Tibial artery (tissue), 4 donors: ENCODE measurements at regions not wholly inside any gene's neighbourhood (a gene's known extent, or its start where the extent isn't known, plus 50 kb on each side); places are given as distances from the start of the nearest gene placed in this dataset.
"Not testable (repeated sequence)": the region's sequence is repeated elsewhere in the genome, so short reads cannot be mapped to it uniquely, and the experiment has no call there.

Experiments used
- DNase-seq, 2 donors: peaks; one replicate each; pipeline ENCODE4 v3.0.0-alpha.2; 2019
- H3K27ac ChIP-seq, 2 donors: fragments of 200-600 bp; sonication (generic) in 1 of 2; 1 replicate in 1 of 2; 2 replicates in 1 of 2; pipeline ENCODE4 v1.5.1; 2018 to 2019; ENCODE audit warnings: mild to moderate bottlenecking in 1 of 2
- H3K27me3 ChIP-seq, 2 donors: fragments of 200-600 bp; sonication (generic) in 1 of 2; one replicate each; pipeline versions ENCODE4 v1.5.1 to v1.6.0; 2016 to 2019
- H3K36me3 ChIP-seq, 3 donors: fragments of 200-600 bp; sonication (generic) in 2 of 3; one replicate each; pipeline ENCODE4 v1.5.1; 2016 to 2019; ENCODE audit warnings: mild to moderate bottlenecking in 2 of 3
- H3K4me1 ChIP-seq, 4 donors: fragments of 200-600 bp; sonication (generic) in 2 of 4; 1 replicate in 3 of 4; 2 replicates in 1 of 4; pipeline ENCODE4 v1.5.1; 2016 to 2019
- H3K4me3 ChIP-seq, 2 donors: fragments of 200-600 bp; sonication (generic) in 1 of 2; 1 replicate in 1 of 2; 2 replicates in 1 of 2; pipeline ENCODE4 v1.5.1; 2018 to 2019; ENCODE audit warnings: mild to moderate bottlenecking in 2 of 2
- H3K9me3 ChIP-seq, 3 donors: fragments of 200-600 bp; sonication (generic) in 1 of 3; one replicate each; pipeline ENCODE4 v1.5.1; 2016 to 2019
- CTCF ChIP-seq, 2 experiments: fragments of 200-600 bp in 1 of 2; fragments of 450-650 bp in 1 of 2; IDR thresholded peaks; one replicate each; pipeline ENCODE4 v1.5.1; 2017 to 2019; ENCODE audit warnings: antibody characterized with exemption in 2 of 2, mild to moderate bottlenecking in 1 of 2, moderate library complexity in 1 of 2
- intact Hi-C: fragments of 100-400 bp; cut with DNase I; formaldehyde crosslinking; loops from one replicate; pipeline ENCODE4 v1.15.0; 2023; ENCODE audit warnings: low total_unique reads

DNA sequence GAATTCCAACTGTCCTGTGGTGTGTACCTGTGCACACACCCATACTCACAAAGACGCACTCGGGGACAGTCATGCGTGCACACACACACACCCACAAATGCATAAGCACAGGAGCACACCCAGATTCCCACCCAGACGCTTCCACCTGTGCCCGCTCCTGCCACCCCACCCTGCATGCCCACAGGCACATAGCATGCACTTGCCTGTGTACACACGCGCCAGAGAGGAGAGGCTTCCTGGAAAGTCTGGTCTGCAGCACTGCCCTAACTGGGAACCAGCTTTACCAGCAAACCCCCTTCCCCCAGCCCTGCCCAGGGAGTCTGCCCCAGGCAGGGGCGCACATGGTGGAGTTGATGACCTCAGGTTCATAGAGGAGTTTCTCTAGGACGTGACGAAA, 246.2 kb downstream of the UACA start:
- no peak overlapping the region for H3K4me3 ChIP-seq
- H3K36me3 ChIP-seq = no peaks in the 10 kb centered on the region
- H3K27ac ChIP-seq = no peak overlapping the region
- no peak for TF ChIP-seq CTCF (IDR thresholded peaks at IDR 0.05)
- peaks cover 0 to 2% (median 0%) of the 10 kb centered on the region in 3 donors for H3K9me3 ChIP-seq
- H3K4me1 ChIP-seq = no peaks in the 10 kb centered on the region
- DNase-seq = no peak
- peaks cover 0 to 9% of the 10 kb centered on the region in 2 donors for H3K27me3 ChIP-seq
- intact Hi-C loops = no loop called here

DNA sequence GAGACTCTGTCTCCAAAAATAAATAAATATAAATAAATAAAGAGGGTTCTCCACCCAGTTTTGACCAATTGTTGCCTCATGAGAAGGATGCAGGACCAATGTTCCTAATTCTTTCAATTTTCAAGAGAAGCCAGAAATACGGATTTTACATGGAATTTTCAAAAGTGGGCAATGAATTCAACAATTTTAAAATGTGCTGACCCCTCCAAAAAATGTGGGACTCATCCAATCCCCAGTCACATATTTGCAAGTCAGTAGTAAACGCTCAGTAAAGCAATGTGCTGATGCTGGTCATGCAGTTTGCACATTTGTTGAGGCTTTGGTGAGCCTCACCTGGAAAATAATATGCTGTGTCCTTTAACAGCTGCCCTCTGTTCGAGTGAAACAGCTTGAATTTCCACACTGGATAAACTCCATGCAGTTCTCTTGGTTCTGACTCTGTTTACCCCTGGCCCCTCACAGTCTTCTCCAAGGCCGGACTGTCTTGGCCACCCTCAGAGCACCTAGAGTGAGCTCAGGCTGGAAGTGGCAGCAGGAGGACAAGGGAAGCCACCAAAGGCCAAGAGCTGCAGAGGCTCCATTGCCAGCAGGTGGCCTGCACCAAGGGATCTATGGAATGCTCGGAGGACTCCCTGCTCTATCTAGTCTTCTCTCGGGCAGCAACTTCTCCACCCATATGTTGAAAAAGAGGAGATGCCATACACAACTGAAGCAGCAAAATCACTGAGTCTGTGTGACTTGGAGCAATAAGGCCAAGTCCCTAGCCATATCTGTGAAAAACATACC, 246.8 kb downstream of the UACA start:
- intact Hi-C loops = no loop called here
- no peak for TF ChIP-seq CTCF (IDR thresholded peaks at IDR 0.05)
- Histone ChIP-seq H3K4me3 (no peak overlapping the region), H3K27me3 (peaks cover 0 to 7% of the 10 kb centered on the region in 2 donors), H3K27ac (no peak overlapping the region), H3K4me1 (no peaks in the 10 kb centered on the region), H3K36me3 (no peaks in the 10 kb centered on the region), H3K9me3 (peaks cover 0 to 8% (median 0%) of the 10 kb centered on the region in 3 donors)
- DNase-seq = no peak

- Histone ChIP-seq H3K4me1 (no peaks in the 10 kb centered on the region), H3K36me3 (no peaks in the 10 kb centered on the region), H3K27ac (no peak overlapping the region), H3K27me3 (peaks cover 0 to 7% of the 10 kb centered on the region in 2 donors), H3K9me3 (peaks cover 0 to 23% (median 13%) of the 10 kb centered on the region in 3 donors), H3K4me3 (no peak overlapping the region)
- TF ChIP-seq CTCF (IDR thresholded peaks at IDR 0.05) = no peak
- no peak for DNase-seq
- intact Hi-C loops = loop anchor here (2.0 kb wide), 1 partner anchor 49 kb away; no protein-coding TSS in a partner anchor
Measured at GRCh38 chr15:70514251-70514650, 249.1 kb downstream of the UACA start.

DNA sequence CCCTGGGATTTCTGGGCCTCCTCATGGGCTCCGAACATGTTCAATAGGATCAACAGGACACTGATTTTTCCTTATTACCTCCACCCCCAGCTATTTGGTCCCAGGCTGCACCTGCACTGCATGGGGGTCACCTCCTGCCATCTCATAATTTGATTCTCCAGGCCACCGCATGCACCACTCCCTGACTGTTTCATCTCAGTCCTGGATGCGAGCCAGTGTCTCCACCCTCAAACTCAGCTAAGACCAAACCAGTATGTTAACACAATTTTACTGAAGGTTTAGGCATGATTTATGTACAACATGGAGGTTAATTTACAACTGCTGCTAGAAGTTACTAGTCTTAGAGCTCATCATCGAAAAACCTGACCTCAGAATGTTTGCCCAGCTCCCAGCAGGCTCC, 249.5 kb downstream of the UACA start:
- Histone ChIP-seq H3K9me3 (peaks cover 0 to 23% (median 13%) of the 10 kb centered on the region in 3 donors), H3K4me1 (peaks cover 0 to 3% (median 0%) of the 10 kb centered on the region in 4 donors), H3K4me3 (no peak overlapping the region), H3K27ac (no peak overlapping the region), H3K36me3 (no peaks in the 10 kb centered on the region), H3K27me3 (peaks cover 0 to 7% of the 10 kb centered on the region in 2 donors)
- intact Hi-C loops = loop anchor here (2.0 kb wide), 1 partner anchor 49 kb away; no protein-coding TSS in a partner anchor
- no peak for TF ChIP-seq CTCF (IDR thresholded peaks at IDR 0.05)
- no peak for DNase-seq

- Histone ChIP-seq H3K36me3 (no peaks in the 10 kb centered on the region), H3K27me3 (no peaks in the 10 kb centered on the region), H3K4me1 (peaks cover 0 to 6% (median 0%) of the 10 kb centered on the region in 4 donors), H3K27ac (no peak overlapping the region), H3K4me3 (no peak overlapping the region), H3K9me3 (peaks cover 0 to 23% (median 13%) of the 10 kb centered on the region in 3 donors)
- no peak for DNase-seq
- no peak for TF ChIP-seq CTCF (IDR thresholded peaks at IDR 0.05)
- intact Hi-C loops = no loop called here
Measured at GRCh38 chr15:70512772-70513362, 250.5 kb downstream of the UACA start.

GRCh38 chr15:70511972-70512587, 251.3 kb downstream of the UACA start:
- H3K27me3 ChIP-seq, H3K4me1 ChIP-seq, DNase-seq, intact Hi-C loops, H3K36me3 ChIP-seq, H3K4me3 ChIP-seq, H3K27ac ChIP-seq: not testable (repeated sequence)
- peaks cover 0 to 23% (median 13%) of the 10 kb centered on the region in 3 donors for H3K9me3 ChIP-seq
